Activated CD8-positive, alpha-beta memory T cell treated with anti-CD3 and anti-CD28 coated beads, Interleukin-2, amount 50 U/mL, for 48 hours (primary cell): ENCODE measurements at regions not wholly inside any gene's neighbourhood (a gene's known extent, or its start where the extent isn't known, plus 50 kb on each side); places are given as distances from the start of the nearest gene placed in this dataset.
"Not testable (repeated sequence)": the region's sequence is repeated elsewhere in the genome, so short reads cannot be mapped to it uniquely, and the experiment has no call there.

Source experiments
- DNase-seq: peaks from one replicate; pipeline ENCODE4 v3.0.0-alpha.2; 2020

GRCh38 chr13:81425286-81425685 lies 1084.4 kb upstream of the SPRY2 start:
- DNase-seq, result no peak

- DNase-seq, result no peak
These were observed 1068.4 kb upstream of the SPRY2 start for GRCh38 chr13:81409284-81409683.

- DNase-seq, result no peak
These were observed 1067.7 kb upstream of the SPRY2 start for GRCh38 chr13:81408647-81409046.

DNA sequence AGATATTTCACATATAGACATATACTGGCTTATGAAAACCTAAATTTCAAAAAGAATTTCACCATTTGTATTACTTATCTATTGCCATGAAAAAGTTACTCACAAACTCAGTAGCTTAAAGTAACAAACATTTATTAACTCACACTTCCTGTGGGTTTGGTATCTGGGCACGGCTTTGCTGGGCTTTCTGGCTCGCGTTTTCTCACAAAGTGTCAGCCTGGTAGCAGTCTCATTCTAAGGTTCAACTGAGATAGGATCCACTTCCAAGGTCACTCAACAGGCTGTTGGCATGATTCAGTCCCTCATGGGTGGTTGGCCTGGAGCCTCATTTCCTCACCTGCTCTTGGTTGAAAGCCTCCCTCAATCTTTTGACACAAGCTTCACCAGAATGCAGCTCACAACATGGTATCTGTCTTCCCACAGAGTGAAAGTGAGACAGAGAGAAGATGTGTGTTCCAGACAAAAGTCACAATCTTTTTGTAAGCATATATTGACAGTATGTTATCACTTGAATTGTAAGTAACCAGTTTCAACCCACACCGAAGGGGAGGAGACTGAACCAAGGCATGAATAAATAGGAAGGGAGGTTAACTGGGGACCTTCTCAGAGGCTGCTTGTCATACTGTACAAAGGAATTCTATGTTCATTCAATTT lies 1065.8 kb upstream of the SPRY2 start:
- DNase-seq, result no peak

- DNase-seq, result no peak
These were observed 1065.1 kb upstream of the SPRY2 start for GRCh38 chr13:81406022-81406421.

DNA sequence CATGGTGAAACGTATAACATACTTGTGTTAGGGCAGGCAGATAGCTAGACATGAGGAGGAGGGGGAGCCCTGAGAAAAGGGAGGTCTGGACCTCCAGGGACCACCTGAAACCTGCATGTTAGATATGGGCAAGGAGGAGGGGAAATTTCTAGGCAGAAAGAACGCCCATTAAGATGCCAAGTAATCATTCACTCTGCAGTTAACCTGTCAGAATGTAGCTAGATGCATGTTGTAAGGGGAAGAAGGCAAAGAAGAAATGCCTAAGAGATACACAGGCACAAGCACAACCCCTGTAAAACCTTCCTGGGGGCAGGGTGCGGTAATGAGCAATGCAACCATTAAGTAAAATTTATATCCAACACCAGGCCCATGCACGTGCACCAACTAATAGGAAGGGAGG lies 1055.3 kb upstream of the SPRY2 start:
- no peak for DNase-seq

GRCh38 chr13:81395368-81395767 lies 1054.4 kb upstream of the SPRY2 start:
- DNase-seq, result no peak

GRCh38 chr13:81394640-81395039 lies 1053.7 kb upstream of the SPRY2 start:
- no peak for DNase-seq

- no peak for DNase-seq
These were observed 1052.8 kb upstream of the SPRY2 start for GRCh38 chr13:81393721-81394120.

GRCh38 chr13:81393110-81393509 lies 1052.2 kb upstream of the SPRY2 start:
- no peak for DNase-seq

GRCh38 chr13:81388400-81388799 lies 1047.5 kb upstream of the SPRY2 start:
- no peak for DNase-seq

DNA sequence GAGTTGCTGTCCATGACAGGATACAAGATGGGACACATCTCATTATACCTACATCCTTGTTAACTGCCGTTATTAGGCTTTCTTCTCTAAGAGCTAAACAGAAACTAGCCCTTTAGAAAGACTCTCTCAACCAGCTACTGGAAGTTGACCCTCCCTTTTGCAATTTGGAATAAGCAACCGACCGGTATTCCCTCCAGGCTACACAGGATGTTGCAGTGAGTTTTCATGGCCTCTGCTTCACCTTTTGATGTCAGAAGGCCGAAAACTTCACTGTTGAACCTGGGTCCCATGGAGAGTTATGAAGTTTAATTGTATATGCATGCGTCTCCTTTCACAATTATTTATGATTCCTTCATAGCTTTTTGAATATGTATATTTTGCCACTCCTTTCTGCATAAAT lies 1042.5 kb upstream of the SPRY2 start:
- no peak for DNase-seq

DNA sequence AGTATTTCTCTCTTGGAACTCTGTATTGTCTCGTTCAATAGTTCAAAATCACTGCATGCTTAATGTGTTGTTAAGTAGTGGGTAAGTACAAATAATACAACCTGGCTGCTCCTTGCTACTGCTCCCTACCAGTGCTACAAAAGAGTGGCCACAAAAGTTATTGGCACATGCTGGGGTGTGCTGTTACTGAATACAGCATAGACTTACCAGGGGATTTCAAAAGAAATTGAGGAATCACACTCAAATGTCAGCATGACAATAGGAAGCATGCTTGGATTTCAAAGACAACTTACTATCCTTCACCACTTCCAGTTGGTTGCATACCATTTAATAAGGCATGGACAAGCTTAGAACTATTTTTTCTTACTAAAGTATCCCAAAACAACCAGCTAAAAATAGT lies 1041.3 kb upstream of the SPRY2 start:
- DNase-seq, result no peak

DNA sequence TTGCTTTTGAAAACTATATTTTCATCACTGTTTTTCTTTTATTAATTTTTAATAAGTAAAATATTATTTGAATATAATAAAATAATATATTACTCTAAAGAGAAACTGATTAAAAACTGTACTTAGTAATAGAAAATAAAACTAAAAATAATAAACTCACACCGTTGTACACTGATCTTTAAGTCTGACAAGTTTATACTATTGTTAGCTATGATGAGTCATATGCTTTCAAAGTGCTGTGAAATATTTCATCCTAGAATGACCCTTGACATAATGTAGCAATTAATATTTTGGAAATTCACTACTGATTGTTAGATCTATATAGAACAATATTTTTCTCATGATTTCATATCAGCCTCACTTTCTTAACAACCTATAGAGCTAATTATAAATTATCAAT lies 1040.6 kb upstream of the SPRY2 start:
- no peak for DNase-seq

DNA sequence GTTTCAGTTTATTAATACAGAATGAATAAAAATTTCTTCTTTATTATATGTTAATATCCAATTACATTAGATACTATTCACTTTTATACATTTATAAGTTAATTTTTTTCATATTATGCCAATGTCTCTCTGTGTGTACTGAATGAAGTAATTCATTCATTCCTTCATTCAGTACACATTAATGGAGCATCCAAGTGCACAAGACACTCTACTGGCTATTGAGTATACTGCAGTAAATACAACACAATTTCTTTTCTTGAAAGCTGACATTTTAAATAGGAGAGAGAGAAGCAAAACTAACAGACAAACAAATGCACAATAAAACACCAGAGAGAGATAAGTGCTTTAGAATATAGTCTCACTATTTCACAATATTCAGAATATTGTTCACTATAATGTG lies 1038.3 kb upstream of the SPRY2 start:
- no peak for DNase-seq

GRCh38 chr13:81377921-81378320 lies 1037.0 kb upstream of the SPRY2 start:
- DNase-seq, result no peak

GRCh38 chr13:81375709-81376108 lies 1034.8 kb upstream of the SPRY2 start:
- no peak for DNase-seq

DNA sequence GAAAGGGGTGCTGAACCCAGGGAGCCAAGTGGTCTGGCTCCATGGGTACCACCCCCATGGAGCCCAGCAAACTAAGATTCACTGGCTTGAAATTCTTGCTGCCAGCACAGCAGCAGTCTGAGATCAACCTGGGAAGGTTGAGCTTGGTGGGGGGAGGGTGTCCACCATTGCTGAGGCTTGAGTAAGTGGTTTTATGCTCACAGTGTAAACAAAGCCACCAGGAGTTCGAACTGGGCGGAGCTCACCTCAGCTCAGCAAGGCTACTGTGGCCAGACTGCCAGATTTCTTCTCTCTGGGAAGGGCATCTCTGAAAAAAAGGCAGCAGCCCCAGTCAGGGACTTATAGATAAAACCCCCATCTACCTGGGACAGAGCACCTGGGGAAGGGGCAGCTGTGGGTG lies 1021.8 kb upstream of the SPRY2 start:
- not testable (repeated sequence) for DNase-seq

DNA sequence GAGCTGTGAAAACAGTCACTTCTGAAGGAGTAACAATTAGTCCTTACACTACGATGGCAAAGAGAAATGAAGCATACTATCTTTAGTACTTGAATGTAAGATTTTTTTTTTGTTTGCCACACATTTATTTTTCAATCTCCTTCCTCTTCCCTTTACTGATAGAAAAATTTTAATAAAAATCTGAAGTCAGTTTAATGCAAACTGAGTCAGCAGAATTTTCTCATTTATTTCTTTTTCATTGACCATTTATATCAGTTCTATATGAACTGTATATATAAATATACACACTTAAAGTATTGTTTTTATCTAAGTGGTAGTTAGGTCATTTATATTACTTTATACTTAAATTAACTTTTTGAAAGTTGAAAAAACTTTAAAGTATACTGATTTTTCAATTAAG lies 1009.1 kb upstream of the SPRY2 start:
- DNase-seq, result no peak

DNA sequence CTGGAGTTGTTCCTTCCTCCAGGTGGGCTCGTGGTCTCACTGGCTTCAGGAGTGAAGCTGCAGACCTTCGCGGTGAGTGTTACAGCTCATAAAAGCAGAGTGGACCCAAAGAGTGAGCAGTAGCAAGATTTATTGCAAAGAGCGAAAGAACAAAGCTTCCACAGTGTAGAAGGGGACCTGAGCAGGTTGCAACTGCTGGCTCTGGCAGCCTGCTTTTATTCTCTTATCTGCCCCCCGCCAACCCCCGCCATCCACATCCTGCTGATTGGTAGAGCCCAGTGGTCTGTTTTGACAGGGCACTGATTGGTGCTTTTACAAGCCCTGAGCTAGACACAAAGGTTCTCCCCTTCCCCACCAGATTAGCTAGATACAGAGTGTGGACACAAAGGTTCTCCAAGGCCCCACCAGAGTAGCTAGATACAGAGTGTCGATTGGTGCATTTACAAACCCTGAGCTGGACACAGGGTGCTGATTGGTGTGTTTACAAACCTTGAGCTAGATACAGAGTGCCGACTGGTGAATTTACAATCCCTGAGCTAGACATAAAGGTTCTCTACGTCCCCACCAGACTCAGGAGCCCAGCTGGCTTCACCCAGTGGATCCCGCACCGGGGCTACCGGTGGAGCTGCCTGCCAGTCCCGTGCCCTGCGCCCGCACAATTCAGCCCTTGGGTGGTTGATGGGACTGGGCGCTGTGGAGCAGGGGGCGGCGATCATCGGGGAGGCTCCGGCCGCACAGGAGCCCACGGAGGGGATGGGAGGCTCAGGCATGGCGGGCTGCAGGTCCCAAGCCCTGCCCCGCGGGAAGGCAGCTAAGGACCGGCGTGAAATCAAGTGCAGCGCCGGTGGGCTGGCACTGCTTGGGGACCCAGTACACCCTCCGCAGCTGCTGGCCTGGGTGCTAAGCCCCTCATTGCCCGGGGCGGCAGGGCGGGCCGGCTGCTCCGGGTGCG lies 999.5 kb upstream of the SPRY2 start:
- DNase-seq, result not testable (repeated sequence)

DNA sequence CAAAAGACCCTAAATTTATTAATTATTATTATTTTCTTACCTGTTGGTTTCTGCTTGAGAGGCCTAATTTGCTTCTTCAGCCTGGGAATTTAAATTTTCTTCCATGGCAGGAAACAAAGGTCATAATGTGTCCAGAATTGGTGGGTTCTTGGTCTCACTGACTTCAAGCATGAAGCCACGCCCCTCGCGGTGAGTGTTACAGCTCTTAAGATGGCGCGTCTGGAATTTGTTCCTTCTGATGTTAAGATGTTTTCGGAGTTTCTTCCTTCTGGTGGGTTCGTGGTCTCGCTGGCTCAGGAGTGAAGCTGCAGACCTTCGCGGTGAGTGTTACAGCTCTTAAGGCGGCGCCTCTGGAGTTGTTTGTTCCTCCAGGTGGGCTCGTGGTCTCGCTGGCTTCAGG lies 998.7 kb upstream of the SPRY2 start:
- DNase-seq, result not testable (repeated sequence)

DNA sequence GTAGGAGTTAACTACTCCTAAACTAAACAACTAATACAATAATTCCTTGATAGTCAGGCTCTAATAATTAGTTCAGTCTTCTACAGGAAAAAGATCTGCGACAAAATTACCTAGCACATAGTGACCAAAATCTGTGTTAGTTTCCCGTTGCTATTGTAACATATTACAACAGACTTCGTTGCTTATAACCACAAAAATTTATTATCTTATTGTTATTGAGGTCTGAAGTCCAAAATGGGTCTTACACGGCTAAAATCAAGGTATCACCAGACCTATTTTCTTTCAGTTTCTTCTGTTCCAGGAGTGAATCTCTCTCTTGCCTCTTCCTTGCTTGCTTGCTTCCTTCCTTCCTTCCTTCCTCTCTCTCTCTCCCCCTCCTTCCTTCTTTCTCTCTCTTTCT lies 993.6 kb upstream of the SPRY2 start:
- no peak for DNase-seq

GRCh38 chr13:81326913-81327312 lies 986.0 kb upstream of the SPRY2 start:
- no peak for DNase-seq

GRCh38 chr13:81320516-81320915 lies 979.6 kb upstream of the SPRY2 start:
- no peak for DNase-seq
